Endothelial cell of umbilical vein (primary cell): ENCODE measurements at regions not wholly inside any gene's neighbourhood (a gene's known extent, or its start where the extent isn't known, plus 50 kb on each side); places are given as distances from the start of the nearest gene placed in this dataset.

Experiments
- BruUV-seq: library from RNA; stranded (reverse); fragments of 400-500 nt; replicated peaks from 2 replicates; lab custom pipeline; 2021; lab: Mats Ljungman, UMichigan
- CTCF ChIA-PET: fragments of 300-600, 350-600 bp; sonication (Branson Sonifier 250); formaldehyde crosslinking; loops from one replicate; lab custom pipeline; 2021; ENCODE audit warnings: antibody characterized with exemption, inconsistent platforms; lab: Charles Lee
- POLR2A ChIA-PET: fragments of 300-600, 350-600 bp; sonication (Branson Sonifier 250); formaldehyde crosslinking; loops from one replicate; lab custom pipeline; 2021; ENCODE audit warnings: antibody characterized with exemption, inconsistent platforms; lab: Charles Lee
- DNase-seq: peaks from one replicate; pipeline ENCODE4 v3.0.0-alpha.2; 2011; ENCODE audit warnings: low read depth, low spot score
- FAIRE-seq: peaks from 2 replicates; lab custom pipeline; 2011; peaks lifted over from hg19 to GRCh38; lab: Jason Lieb, UNC
- H2AFZ ChIP-seq: 2 replicates; pipeline ENCODE4 v1.6.0; 2012; ENCODE audit warnings: low read depth, low read length, control low read depth, inconsistent platforms
- H3K27ac ChIP-seq: 2 replicates; pipeline ENCODE4 v1.5.1; 2011; ENCODE audit warnings: low read depth, mild to moderate bottlenecking, control low read depth, low read length, moderate library complexity; ENCODE audit not compliant: insufficient read depth
- H3K27me3 ChIP-seq, 2 experiments: 2 replicates each; pipeline versions ENCODE4 v1.6.0 to v1.6.1; 2011; ENCODE audit warnings: low read length in 2 of 2, mixed read lengths in 1 of 2; ENCODE audit not compliant: control insufficient read depth in 2 of 2, insufficient read depth in 2 of 2
- H3K36me3 ChIP-seq, 2 experiments: 2 replicates in 1 of 2; 3 replicates in 1 of 2; pipeline ENCODE4 v1.5.1; 2011; ENCODE audit warnings: low read length in 2 of 2, mild to moderate bottlenecking in 1 of 2, moderate library complexity in 1 of 2; ENCODE audit not compliant: control insufficient read depth in 2 of 2, insufficient read depth in 2 of 2; ENCODE audit errors: extremely low read depth in 1 of 2
- H3K4me1 ChIP-seq: 3 replicates; pipeline ENCODE4 v1.5.1; 2011; ENCODE audit warnings: mild to moderate bottlenecking, low read length; ENCODE audit not compliant: control insufficient read depth, insufficient read depth; ENCODE audit errors: extremely low read depth
- H3K4me2 ChIP-seq: 2 replicates; pipeline ENCODE4 v1.6.1; 2011; ENCODE audit warnings: low read length, control low read depth, mixed read lengths; ENCODE audit not compliant: insufficient read depth
- H3K4me3 ChIP-seq, 3 experiments: fragments of 200-600 bp in 1 of 3; sonication (generic), shearing (Covaris generic) in 1 of 3; replicated peaks in 1 of 3; 2 replicates each; pipeline ENCODE4 v1.5.1; 2011 to 2016; ENCODE audit warnings: control low read depth in 3 of 3, low read length in 3 of 3, mild to moderate bottlenecking in 2 of 3, inconsistent platforms in 1 of 3, low read depth in 1 of 3, moderate library complexity in 1 of 3; ENCODE audit not compliant: insufficient read depth in 1 of 3
- H3K79me2 ChIP-seq: 2 replicates; pipeline ENCODE4 v1.6.0; 2012; ENCODE audit warnings: low read length, inconsistent platforms; ENCODE audit not compliant: control insufficient read depth, insufficient read depth
- H3K9ac ChIP-seq: replicated peaks from 2 replicates; pipeline ENCODE3; 2011; ENCODE audit warnings: low read length, control low read depth; ENCODE audit not compliant: insufficient read depth; ENCODE audit errors: extremely low read depth
- H3K9me1 ChIP-seq: replicated peaks from 3 replicates; pipeline ENCODE4 v1.6.0; 2011; ENCODE audit warnings: mild to moderate bottlenecking, low read length; ENCODE audit not compliant: control insufficient read depth, insufficient read depth; ENCODE audit errors: extremely low read depth
- H3K9me3 ChIP-seq: replicated peaks from 2 replicates; pipeline ENCODE4 v1.5.1; 2012; ENCODE audit warnings: low read length, inconsistent platforms; ENCODE audit not compliant: control insufficient read depth, insufficient read depth
- H4K20me1 ChIP-seq: replicated peaks from 2 replicates; pipeline ENCODE3; 2011; ENCODE audit warnings: mild to moderate bottlenecking, low read length; ENCODE audit not compliant: control insufficient read depth, insufficient read depth; ENCODE audit errors: extremely low read depth
- CTCF ChIP-seq, 2 donors: IDR thresholded peaks; 1 replicate in 1 of 2; 2 replicates in 1 of 2; pipeline ENCODE4 v1.5.1; 2011; ENCODE audit warnings: low read length in 2 of 2, mild to moderate bottlenecking in 2 of 2, moderate library complexity in 2 of 2, control low read depth in 1 of 2, inconsistent platforms in 1 of 2, low read depth in 1 of 2; ENCODE audit not compliant: insufficient read depth in 1 of 2; ENCODE audit errors: extremely low read depth in 1 of 2
- EZH2 ChIP-seq: IDR thresholded peaks from 2 replicates; pipeline ENCODE4 v1.6.1; 2012; ENCODE audit warnings: borderline replicate concordance, low read depth, mild to moderate bottlenecking, moderate library complexity, low read length, inconsistent platforms; ENCODE audit not compliant: severe bottlenecking
- FOS ChIP-seq: IDR thresholded peaks from 2 replicates; pipeline ENCODE4 v1.6.1; 2011; ENCODE audit warnings: mild to moderate bottlenecking, low read length, moderate library complexity, borderline replicate concordance; ENCODE audit not compliant: insufficient read depth
- GATA2 ChIP-seq: IDR thresholded peaks from 2 replicates; pipeline ENCODE4 v1.7.0; 2011; ENCODE audit warnings: low read depth, mild to moderate bottlenecking, moderate library complexity, mixed read lengths, low read length; ENCODE audit not compliant: insufficient read length, insufficient read depth
- JUN ChIP-seq: IDR thresholded peaks from 2 replicates; pipeline ENCODE4 v1.6.1; 2011; ENCODE audit warnings: borderline replicate concordance, low read depth; ENCODE audit not compliant: insufficient read length, insufficient read depth
- MAX ChIP-seq: IDR thresholded peaks from 2 replicates; pipeline ENCODE4 v1.6.1; 2011; ENCODE audit not compliant: insufficient read depth, insufficient read length
- MYC ChIP-seq: IDR thresholded peaks from one replicate; pipeline ENCODE4 v1.6.1; 2011; ENCODE audit warnings: mild to moderate bottlenecking, low read depth, low read length
- POLR2A ChIP-seq: IDR thresholded peaks from 2 replicates; pipeline ENCODE4 v1.6.1; 2012; ENCODE audit warnings: low read depth, mild to moderate bottlenecking, control low read depth, low read length
- POLR2AphosphoS5 ChIP-seq: IDR thresholded peaks from 2 replicates; pipeline ENCODE4 v1.6.1; 2012; ENCODE audit warnings: low read depth, mild to moderate bottlenecking, control low read depth, low read length, moderate library complexity; ENCODE audit not compliant: insufficient read depth
- dilution Hi-C: fragments of 300-500 bp; cut with MboI; formaldehyde crosslinking; loops from one replicate; pipeline ENCODE4 v1.15.0; 2019; ENCODE audit warnings: low sequenced_read_pairs; ENCODE audit not compliant: extremely low pct_ligation_motif_present
- intact Hi-C: fragments of 100-400 bp; cut with micrococcal nuclease; formaldehyde crosslinking; loops from one replicate; pipeline ENCODE4 v1.10.0; 2022

GRCh38 chr1:5580926-5581325, 411.3 kb downstream of the NPHP4 start:
- Histone ChIP-seq H3K9me3 (peaks cover 2% of the 10 kb centered on the region), H3K4me3 (no peak overlapping the region), H3K9ac (no peak overlapping the region), H3K79me2 (no peaks in the 10 kb centered on the region), H3K4me1 (no peaks in the 10 kb centered on the region), H3K4me2 (no peak overlapping the region), H3K36me3 (no peaks in the 10 kb centered on the region), H3K27me3 (no peaks in the 10 kb centered on the region), H3K9me1 (no peaks in the 10 kb centered on the region), H2AFZ (no peak overlapping the region), H4K20me1 (no peaks in the 10 kb centered on the region), H3K27ac (no peak overlapping the region)
- no peak for TF ChIP-seq JUN
- no peak for TF ChIP-seq EZH2
- TF ChIP-seq MAX: no peak
- no peak for TF ChIP-seq POLR2A
- no peak for TF ChIP-seq POLR2AphosphoS5
- TF ChIP-seq MYC: no peak
- no peak for TF ChIP-seq CTCF (IDR thresholded peaks at IDR 0.05; ENCODE audit: extremely low read depth in 1 of 2, insufficient read depth in 1 of 2, low read depth in 1 of 2, low read length in 2 of 2)
- no peak for TF ChIP-seq FOS
- no peak for TF ChIP-seq GATA2
- DNase-seq (no peak), FAIRE-seq (no peak)
- dilution Hi-C loops: no loop called here
- no TSS peak for BruUV-seq
- intact Hi-C loops: no loop called here
- ChIA-PET POLR2A (no interaction called here), CTCF (no interaction called here)
